HPDE6-E6E7 (cell line): ENCODE measurements at regions not wholly inside any gene's neighbourhood (a gene's known extent, or its start where the extent isn't known, plus 50 kb on each side); places are given as distances from the start of the nearest gene placed in this dataset.

ENCODE experiments used
- DNase-seq: peaks from one replicate; pipeline ENCODE4 v3.0.0; 2011; ENCODE audit warnings: missing footprints; ENCODE audit errors: extremely low spot score

DNA sequence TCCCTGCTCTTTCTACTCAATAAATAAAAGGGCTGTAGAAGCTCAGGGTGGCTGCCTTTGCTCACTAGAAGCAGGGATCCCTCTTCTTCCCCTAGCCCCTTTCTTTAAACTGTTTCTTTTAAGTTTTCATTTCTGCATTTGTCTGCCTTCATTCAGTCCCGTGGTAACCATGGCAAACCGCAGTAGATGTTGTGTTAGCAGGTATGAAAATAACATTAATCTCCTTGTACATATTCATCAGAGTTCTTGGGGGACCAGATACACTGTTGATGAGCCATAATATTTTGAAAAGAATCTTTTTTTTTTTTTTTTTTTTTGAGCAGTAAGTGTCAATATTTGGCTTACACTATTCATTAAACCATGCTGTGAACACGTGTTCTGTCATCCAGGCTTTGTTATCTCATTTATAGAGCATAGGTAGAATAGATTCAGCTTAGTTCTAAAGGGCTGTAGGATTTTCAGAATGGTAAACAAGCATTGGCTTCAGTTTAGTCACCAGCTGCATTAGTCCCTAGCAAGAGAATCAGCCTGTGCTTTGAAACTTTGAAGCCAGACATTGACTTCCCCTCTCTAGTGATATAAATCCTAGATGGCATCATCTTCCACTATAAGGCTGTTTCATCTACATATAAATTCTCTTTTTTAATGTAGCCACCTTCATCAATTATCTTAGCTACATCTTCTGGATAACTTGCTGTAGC lies 59.4 kb upstream of the SPRY2 start:
- no peak for DNase-seq

DNA sequence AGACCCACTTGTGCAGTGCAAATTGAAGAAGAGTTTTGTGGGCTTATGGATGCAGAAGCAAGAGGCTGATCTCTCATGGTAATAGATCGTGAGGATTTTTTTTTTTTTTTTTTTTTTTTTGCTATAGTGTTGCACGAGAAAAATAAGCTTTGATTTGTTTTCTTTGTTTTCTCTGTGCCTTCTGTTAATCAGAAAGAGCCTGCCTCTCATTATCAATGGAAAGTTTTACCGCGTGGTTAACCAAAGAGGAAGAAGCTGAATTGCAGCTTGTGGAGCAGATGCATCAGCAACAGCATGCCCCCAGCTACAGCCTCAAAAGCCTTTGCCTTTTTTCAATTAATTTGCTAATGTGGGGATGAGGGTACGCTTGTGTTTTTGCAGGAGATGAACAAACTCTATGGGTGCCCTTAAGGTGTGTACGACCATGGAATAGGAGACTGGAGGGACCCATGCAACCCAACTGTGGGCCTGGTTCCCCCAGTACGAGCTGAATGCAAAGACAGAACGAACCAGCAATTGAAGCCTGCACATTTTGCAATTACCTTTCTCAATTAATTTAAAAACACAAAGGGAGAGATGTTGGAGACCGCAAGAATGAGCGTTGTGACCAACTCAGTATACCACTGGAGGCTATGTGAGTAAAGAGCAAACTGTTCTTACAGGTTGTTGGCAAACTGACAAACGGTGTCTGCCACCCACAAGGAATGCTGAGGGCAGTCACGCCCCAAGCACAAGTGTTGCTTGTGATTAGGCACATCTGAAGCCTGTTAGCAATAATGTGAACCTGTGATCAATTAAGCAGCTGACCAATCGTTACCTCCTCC lies 58.6 kb upstream of the SPRY2 start:
- DNase-seq, result no peak
